ENCODE measurements at regions not wholly inside any gene's neighbourhood (a gene's known extent, or its start where the extent isn't known, plus 50 kb on each side); places are given as distances from the start of the nearest gene placed in this dataset.

DNA sequence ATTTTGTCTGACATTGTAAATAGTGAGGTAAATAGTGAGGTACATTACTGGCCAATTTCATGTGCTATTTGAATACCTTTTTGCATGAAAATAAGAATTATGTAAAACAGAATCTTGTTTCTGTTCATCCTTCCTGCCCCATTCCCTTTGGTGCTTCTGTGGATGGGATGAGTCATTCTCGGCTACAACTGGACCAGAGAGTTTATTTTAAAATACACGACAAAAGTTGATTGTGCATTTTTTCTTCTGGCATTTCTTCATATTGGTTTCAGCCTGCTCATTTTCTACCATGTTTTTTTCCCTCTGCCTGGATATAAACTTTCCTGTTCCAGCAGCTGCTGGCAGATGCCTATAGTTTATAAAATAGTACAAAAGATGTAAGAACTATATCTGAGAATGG is 107.5 kb downstream of the CYSLTR2 start:
- TF ChIP-seq ZFX (IDR thresholded peaks at IDR 0.05) = no peak
- TF ChIP-seq, protein P1, sequence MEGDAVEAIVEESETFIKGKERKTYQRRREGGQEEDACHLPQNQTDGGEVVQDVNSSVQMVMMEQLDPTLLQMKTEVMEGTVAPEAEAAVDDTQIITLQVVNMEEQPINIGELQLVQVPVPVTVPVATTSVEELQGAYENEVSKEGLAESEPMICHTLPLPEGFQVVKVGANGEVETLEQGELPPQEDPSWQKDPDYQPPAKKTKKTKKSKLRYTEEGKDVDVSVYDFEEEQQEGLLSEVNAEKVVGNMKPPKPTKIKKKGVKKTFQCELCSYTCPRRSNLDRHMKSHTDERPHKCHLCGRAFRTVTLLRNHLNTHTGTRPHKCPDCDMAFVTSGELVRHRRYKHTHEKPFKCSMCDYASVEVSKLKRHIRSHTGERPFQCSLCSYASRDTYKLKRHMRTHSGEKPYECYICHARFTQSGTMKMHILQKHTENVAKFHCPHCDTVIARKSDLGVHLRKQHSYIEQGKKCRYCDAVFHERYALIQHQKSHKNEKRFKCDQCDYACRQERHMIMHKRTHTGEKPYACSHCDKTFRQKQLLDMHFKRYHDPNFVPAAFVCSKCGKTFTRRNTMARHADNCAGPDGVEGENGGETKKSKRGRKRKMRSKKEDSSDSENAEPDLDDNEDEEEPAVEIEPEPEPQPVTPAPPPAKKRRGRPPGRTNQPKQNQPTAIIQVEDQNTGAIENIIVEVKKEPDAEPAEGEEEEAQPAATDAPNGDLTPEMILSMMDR (conservative IDR thresholded peaks at IDR 0.05) = no peak

DNA sequence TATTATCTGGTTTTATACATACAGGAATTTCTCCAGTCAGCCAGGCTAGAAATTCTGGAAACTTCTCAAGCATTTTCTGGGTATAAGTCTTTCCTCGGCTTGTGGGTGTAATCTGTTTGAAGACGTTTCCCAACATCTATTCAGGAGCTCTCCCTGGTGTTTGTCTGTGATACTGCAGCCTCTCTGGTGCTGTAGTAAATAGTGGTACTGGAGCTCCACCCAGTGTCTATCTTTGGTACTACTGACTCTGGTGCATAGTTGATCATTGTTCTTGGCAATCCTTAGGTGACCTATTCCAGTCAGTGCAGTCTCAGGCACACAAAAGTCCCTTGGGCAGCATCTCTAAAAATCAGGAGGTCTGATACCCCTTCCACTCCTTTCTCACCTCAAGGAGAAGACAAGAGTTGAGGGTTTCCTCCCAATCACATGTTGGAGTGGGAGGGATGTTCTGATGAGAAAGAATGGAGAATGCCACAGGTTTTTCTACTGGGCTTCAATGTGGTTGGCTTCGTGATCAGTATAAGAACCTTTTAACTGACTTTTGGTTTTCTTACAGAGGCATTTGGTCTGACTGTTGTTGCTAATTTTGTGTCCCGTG is 115.5 kb downstream of the CYSLTR2 start:
- TF ChIP-seq, protein P1 (conservative IDR thresholded peaks at IDR 0.05) = peak; percentile 95
- no peak for TF ChIP-seq ZFX (IDR thresholded peaks at IDR 0.05)
- no peak overlapping the region for H3K27ac ChIP-seq

More for the DNA sequence above, 107.5 kb downstream of the CYSLTR2 start:
- no peak overlapping the region for H3K27ac ChIP-seq

GRCh38 chr13:48770372-48770771 is 116.6 kb downstream of the CYSLTR2 start:
- TF ChIP-seq ZFX (IDR thresholded peaks at IDR 0.05) = no peak
- TF ChIP-seq, protein P1 (conservative IDR thresholded peaks at IDR 0.05) = no peak
- H3K27ac ChIP-seq = no peak overlapping the region

DNA sequence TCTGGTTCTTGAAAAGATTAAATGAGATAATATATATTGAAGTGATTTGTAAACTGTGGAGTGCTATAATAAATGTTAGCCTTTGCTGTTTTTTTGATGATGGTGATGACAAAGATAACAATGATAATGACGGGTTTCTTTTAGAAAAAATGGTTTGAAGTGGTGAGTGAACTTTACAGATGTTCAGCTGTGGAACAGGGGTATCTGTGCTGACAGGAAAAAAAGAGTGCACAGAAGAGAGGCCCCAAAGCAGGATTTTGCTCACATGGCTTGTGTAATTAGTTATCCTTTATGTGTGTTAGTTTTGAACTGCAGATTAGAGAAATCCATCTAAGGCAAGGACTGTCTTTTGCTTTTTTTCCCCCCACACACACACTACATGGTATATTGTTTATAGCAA is 119.2 kb downstream of the CYSLTR2 start:
- TF ChIP-seq, protein P1 (conservative IDR thresholded peaks at IDR 0.05) = no peak
- no peak for TF ChIP-seq ZFX (IDR thresholded peaks at IDR 0.05)
- H3K27ac ChIP-seq = no peak overlapping the region

GRCh38 chr13:48773531-48774275 is 120.0 kb downstream of the CYSLTR2 start:
- TF ChIP-seq ZFX (IDR thresholded peaks at IDR 0.05) = no peak
- H3K27ac ChIP-seq = no peak overlapping the region

GRCh38 chr13:48775285-48775684 is 121.6 kb downstream of the CYSLTR2 start:
- H3K27ac ChIP-seq = no peak overlapping the region

GRCh38 chr13:48775804-48776203 is 122.1 kb downstream of the CYSLTR2 start:
- no peak overlapping the region for H3K27ac ChIP-seq
- no peak for TF ChIP-seq ZFX (IDR thresholded peaks at IDR 0.05)
- TF ChIP-seq, protein P1 (conservative IDR thresholded peaks at IDR 0.05) = no peak

More at GRCh38 chr13:48775285-48775684, 121.6 kb downstream of the CYSLTR2 start:
- TF ChIP-seq ZFX (IDR thresholded peaks at IDR 0.05) = no peak
- TF ChIP-seq, protein P1 (conservative IDR thresholded peaks at IDR 0.05) = no peak
